OCI-LY7 (cell line): ENCODE measurements at regions not wholly inside any gene's neighbourhood (a gene's known extent, or its start where the extent isn't known, plus 50 kb on each side); places are given as distances from the start of the nearest gene placed in this dataset.

Experiments
- BruUV-seq: library from RNA; stranded (reverse); fragments of 400-500 nt; replicated peaks from 2 replicates; lab custom pipeline; 2021; lab: Mats Ljungman, UMichigan
- CTCF ChIA-PET: fragments of 300-600 bp; sonication (Branson Sonifier 250); formaldehyde crosslinking; loops from one replicate; lab custom pipeline; 2022; ENCODE audit warnings: antibody characterized with exemption; ENCODE audit not compliant: unreplicated experiment; lab: Charles Lee
- POLR2A ChIA-PET: fragments of 300-600 bp; sonication (Branson Sonifier 250); formaldehyde crosslinking; loops from one replicate; lab custom pipeline; 2022; ENCODE audit warnings: antibody characterized with exemption; lab: Charles Lee
- DNase-seq: peaks from one replicate; pipeline ENCODE4 v3.0.0-alpha.2; 2015; ENCODE audit warnings: low spot score
- H2AFZ ChIP-seq: fragments of 200-600 bp; sonication (generic), shearing (Covaris generic); 2 replicates; pipeline ENCODE4 v1.6.1; 2014; ENCODE audit warnings: mild to moderate bottlenecking, antibody characterized with exemption, low read length, moderate library complexity
- H3K27ac ChIP-seq: fragments of 200-600 bp; sonication (generic); 2 replicates; pipeline ENCODE4 v1.5.1; 2014; ENCODE audit warnings: mixed run types, low read depth, mild to moderate bottlenecking, moderate library complexity, low read length, inconsistent platforms; ENCODE audit not compliant: poor library complexity, severe bottlenecking
- H3K36me3 ChIP-seq: fragments of 200-600 bp; sonication (generic); 2 replicates; pipeline ENCODE4 v1.6.1; 2014; ENCODE audit warnings: mild to moderate bottlenecking, antibody characterized with exemption, low read length, moderate library complexity, mixed read lengths; ENCODE audit not compliant: insufficient read depth
- H3K4me1 ChIP-seq: fragments of 200-600 bp; sonication (generic); 2 replicates; pipeline ENCODE4 v1.5.1; 2014; ENCODE audit warnings: mild to moderate bottlenecking, low read length; ENCODE audit not compliant: insufficient read depth, poor library complexity, severe bottlenecking
- H3K4me2 ChIP-seq: fragments of 200-600 bp; sonication (generic); 2 replicates; pipeline ENCODE4 v1.6.1; 2014; ENCODE audit warnings: mild to moderate bottlenecking, low read length
- H3K4me3 ChIP-seq: fragments of 200-600 bp; sonication (generic); 2 replicates; pipeline ENCODE4 v1.5.1; 2014; ENCODE audit warnings: mild to moderate bottlenecking, low read depth, low read length; ENCODE audit not compliant: poor library complexity, severe bottlenecking
- H3K79me2 ChIP-seq: fragments of 200-600 bp; sonication (generic); 2 replicates; pipeline ENCODE4 v1.6.1; 2016; ENCODE audit warnings: low read depth, mild to moderate bottlenecking, low read length, moderate library complexity, mixed read lengths; ENCODE audit not compliant: insufficient read depth
- H3K9me2 ChIP-seq: fragments of 200-600 bp; sonication (generic); 2 replicates; pipeline ENCODE4 v1.6.1; 2016; ENCODE audit warnings: mild to moderate bottlenecking, low read length, mixed read lengths; ENCODE audit not compliant: insufficient read depth
- H3K9me3 ChIP-seq: fragments of 200-600 bp; sonication (generic); 2 replicates; pipeline ENCODE4 v1.6.1; 2014; ENCODE audit warnings: mild to moderate bottlenecking, mixed run types, low read length, mixed read lengths
- H4K20me1 ChIP-seq: fragments of 200-600 bp; sonication (generic); 2 replicates; pipeline ENCODE4 v1.6.1; 2014; ENCODE audit warnings: mild to moderate bottlenecking, antibody characterized with exemption, low read length, moderate library complexity, mixed read lengths; ENCODE audit not compliant: insufficient read depth
- EZH2phosphoT487 ChIP-seq: fragments of 200-600 bp; sonication (generic); IDR thresholded peaks from 2 replicates; pipeline ENCODE4 v1.6.1; 2018; ENCODE audit warnings: low read depth, borderline replicate concordance, mild to moderate bottlenecking, mixed run types, antibody characterized with exemption, low read length, moderate library complexity, mixed read lengths
- intact Hi-C: fragments of 100-400 bp; cut with micrococcal nuclease; formaldehyde crosslinking; loops from one replicate; pipeline ENCODE4 v1.10.0; 2022; ENCODE audit not compliant: unreplicated experiment
- TF ChIP-seq, protein P1 (sequence below): fragments of 200-600 bp; sonication (generic); conservative IDR thresholded peaks from 2 replicates; pipeline ENCODE4 v1.5.1; 2014; ENCODE audit warnings: mild to moderate bottlenecking, antibody characterized with exemption, low read length, moderate library complexity, mixed read lengths

DNA sequence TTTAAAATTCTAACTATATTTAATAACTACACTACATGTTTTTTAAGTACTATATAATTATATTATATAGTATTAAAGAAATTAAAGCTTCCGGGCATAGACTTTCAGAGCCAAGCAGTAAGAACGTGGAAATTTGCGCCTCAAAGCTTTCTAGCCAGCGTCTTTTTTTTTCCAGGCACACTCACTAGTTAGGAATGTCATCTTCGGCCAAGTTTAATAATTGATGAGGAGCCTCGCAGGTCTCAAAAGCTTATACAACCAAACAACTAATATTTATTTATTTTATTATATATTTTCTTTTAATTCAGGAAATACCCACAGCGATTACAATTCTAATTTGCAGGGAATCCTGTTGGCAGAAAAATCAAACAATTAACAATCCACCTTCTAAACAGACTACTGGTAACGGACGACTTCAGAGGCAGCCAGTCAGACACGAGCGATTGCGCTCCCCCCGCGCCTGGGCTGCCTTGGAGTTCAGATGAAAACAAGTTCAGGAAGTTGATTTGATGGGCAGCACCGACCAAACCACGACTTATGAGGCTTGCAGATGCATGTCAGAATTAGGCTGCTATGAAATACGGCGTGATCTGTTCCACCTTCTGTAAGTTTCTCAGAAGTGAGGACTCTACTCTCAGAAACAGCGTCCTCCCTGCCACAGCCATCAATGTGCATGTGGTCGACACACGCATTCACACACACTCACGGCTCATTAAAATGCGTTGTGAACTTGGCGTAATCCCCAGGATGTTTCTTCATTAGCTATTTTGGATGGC is 431.8 kb upstream of the MGMT start:
- no peaks in the 10 kb centered on the region for H4K20me1 ChIP-seq
- H3K4me2 ChIP-seq = no peak overlapping the region
- no peaks in the 10 kb centered on the region for H3K9me3 ChIP-seq
- H2AFZ ChIP-seq = no peak overlapping the region
- no peaks in the 10 kb centered on the region for H3K79me2 ChIP-seq
- H3K36me3 ChIP-seq = no peaks in the 10 kb centered on the region
- no peaks in the 10 kb centered on the region for H3K4me1 ChIP-seq
- ChIA-PET CTCF (no interaction called here), POLR2A (interaction anchor here (0.6 to 1.0 kb wide), 2 partner anchors 8 to 27 kb away, joined by 3 to 8 read pairs; no protein-coding TSS in a partner anchor)
- intact Hi-C loops = no loop called here
- H3K27ac ChIP-seq = no peak overlapping the region
- no peak for TF ChIP-seq EZH2phosphoT487
- TF ChIP-seq, protein P1, sequence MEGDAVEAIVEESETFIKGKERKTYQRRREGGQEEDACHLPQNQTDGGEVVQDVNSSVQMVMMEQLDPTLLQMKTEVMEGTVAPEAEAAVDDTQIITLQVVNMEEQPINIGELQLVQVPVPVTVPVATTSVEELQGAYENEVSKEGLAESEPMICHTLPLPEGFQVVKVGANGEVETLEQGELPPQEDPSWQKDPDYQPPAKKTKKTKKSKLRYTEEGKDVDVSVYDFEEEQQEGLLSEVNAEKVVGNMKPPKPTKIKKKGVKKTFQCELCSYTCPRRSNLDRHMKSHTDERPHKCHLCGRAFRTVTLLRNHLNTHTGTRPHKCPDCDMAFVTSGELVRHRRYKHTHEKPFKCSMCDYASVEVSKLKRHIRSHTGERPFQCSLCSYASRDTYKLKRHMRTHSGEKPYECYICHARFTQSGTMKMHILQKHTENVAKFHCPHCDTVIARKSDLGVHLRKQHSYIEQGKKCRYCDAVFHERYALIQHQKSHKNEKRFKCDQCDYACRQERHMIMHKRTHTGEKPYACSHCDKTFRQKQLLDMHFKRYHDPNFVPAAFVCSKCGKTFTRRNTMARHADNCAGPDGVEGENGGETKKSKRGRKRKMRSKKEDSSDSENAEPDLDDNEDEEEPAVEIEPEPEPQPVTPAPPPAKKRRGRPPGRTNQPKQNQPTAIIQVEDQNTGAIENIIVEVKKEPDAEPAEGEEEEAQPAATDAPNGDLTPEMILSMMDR = no peak
- no peak for DNase-seq
- H3K4me3 ChIP-seq = no peak overlapping the region
- BruUV-seq = no TSS peak
- no peaks in the 10 kb centered on the region for H3K9me2 ChIP-seq

DNA sequence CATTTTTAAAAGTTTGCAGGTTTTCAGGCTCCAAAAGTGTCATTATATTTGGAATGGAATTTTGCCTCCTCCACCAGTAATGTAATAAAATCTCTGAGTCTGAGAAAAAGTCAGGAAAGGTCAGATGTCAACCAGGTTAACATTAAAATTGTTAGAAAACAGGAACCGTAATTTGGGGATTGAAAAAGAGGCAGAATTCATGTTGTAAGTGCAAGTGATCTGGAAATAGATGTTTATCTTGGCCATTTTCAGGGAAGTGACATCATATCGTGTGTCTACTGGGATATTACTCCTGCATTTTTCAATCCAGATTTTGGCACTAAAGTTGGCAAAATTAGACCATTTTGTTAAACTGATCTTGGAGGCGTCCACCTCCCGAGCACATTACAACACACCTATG is 428.5 kb upstream of the MGMT start:
- intact Hi-C loops = no loop called here

More for the DNA sequence above, 428.5 kb upstream of the MGMT start:
- POLR2A ChIA-PET = no interaction called here
- no peaks in the 10 kb centered on the region for H4K20me1 ChIP-seq
- CTCF ChIA-PET = no interaction called here
- no peaks in the 10 kb centered on the region for H3K4me1 ChIP-seq
- H3K9me3 ChIP-seq = no peaks in the 10 kb centered on the region
- no peak for TF ChIP-seq EZH2phosphoT487
- TF ChIP-seq, protein P1 = no peak
- no TSS peak for BruUV-seq
- H3K79me2 ChIP-seq = no peaks in the 10 kb centered on the region
- H2AFZ ChIP-seq = no peak overlapping the region
- no peak overlapping the region for H3K27ac ChIP-seq
- no peak for DNase-seq
- no peaks in the 10 kb centered on the region for H3K9me2 ChIP-seq
- H3K4me3 ChIP-seq = no peak overlapping the region
- no peak overlapping the region for H3K4me2 ChIP-seq
- no peaks in the 10 kb centered on the region for H3K36me3 ChIP-seq
